A549 (cell line): ENCODE measurements at regions not wholly inside any gene's neighbourhood (a gene's known extent, or its start where the extent isn't known, plus 50 kb on each side); places are given as distances from the start of the nearest gene placed in this dataset.

Source experiments
- ATAC-seq, 2 experiments: fragments of 200-7000 bp in 1 of 2; fragments of >200 bp in 1 of 2; cut with Nextera tagmentation in 1 of 2; cut with Tn5 transposase in 1 of 2; 3 replicates each; pipeline versions ENCODE4 v1.8.0 to v1.9.1; 2018 to 2020; ENCODE audit warnings: mild to moderate bottlenecking in 1 of 2, moderate library complexity in 1 of 2
- CTCF ChIA-PET: fragments of 300-600 bp; sonication (Branson Sonifier 250); formaldehyde crosslinking; extraction: SDS; loops from one replicate; lab custom pipeline; 2021; ENCODE audit warnings: antibody characterized with exemption, inconsistent platforms; lab: Yijun Ruan, JAX
- POLR2A ChIA-PET: fragments of 350-600 bp; formaldehyde crosslinking; extraction: SDS; loops from one replicate; lab custom pipeline; 2021; ENCODE audit warnings: antibody characterized with exemption, inconsistent platforms; lab: Yijun Ruan, JAX
- DNase-seq, 2 experiments: peaks; one replicate each; pipeline versions ENCODE4 v3.0.0 to v3.0.0-alpha.2; 2011 to 2016; ENCODE audit warnings: low read depth in 1 of 2, low spot score in 1 of 2
- FAIRE-seq: peaks from 2 replicates; lab custom pipeline; 2011; peaks lifted over from hg19 to GRCh38; lab: Jason Lieb, UNC
- H3K27ac ChIP-seq, 2 experiments: fragments of >200 bp; sonication (Bioruptor Twin); formaldehyde crosslinking; 3 replicates each; pipeline ENCODE4 v1.5.1; 2016 to 2017
- H3K4me1 ChIP-seq: fragments of >200 bp; sonication (Bioruptor Twin); formaldehyde crosslinking; 3 replicates; pipeline ENCODE4 v1.6.1; 2016
- H3K4me2 ChIP-seq: fragments of >200 bp; sonication (Bioruptor Twin); formaldehyde crosslinking; 3 replicates; pipeline ENCODE4 v1.6.1; 2016
- H3K4me3 ChIP-seq: fragments of >200 bp; sonication (Bioruptor Twin); formaldehyde crosslinking; 3 replicates; pipeline ENCODE4 v1.5.1; 2016
- H3K9me3 ChIP-seq: fragments of >200 bp; sonication (Bioruptor Twin); formaldehyde crosslinking; 3 replicates; pipeline ENCODE4 v1.6.1; 2016
- BCL3 ChIP-seq: fragments of >200 bp; sonication (Bioruptor Twin); formaldehyde crosslinking; IDR thresholded peaks from 3 replicates; pipeline ENCODE4 v1.6.1; 2016
- BHLHE40 ChIP-seq: IDR thresholded peaks from 2 replicates; pipeline ENCODE4 v1.6.1; 2012; ENCODE audit warnings: low read depth, low read length, inconsistent platforms
- CBX2 ChIP-seq: fragments of 200-600 bp; sonication (generic); IDR thresholded peaks from 2 replicates; pipeline ENCODE4 v1.6.1; 2016; ENCODE audit warnings: low read depth, mild to moderate bottlenecking, borderline replicate concordance
- CEBPB ChIP-seq, 2 experiments: fragments of >200 bp in 1 of 2; sonication (Bioruptor Twin) in 1 of 2; formaldehyde crosslinking in 1 of 2; IDR thresholded peaks; 2 replicates each; pipeline ENCODE4 v1.6.1; 2012 to 2016
- CHD2 ChIP-seq: fragments of 150-350 bp; IDR thresholded peaks from 2 replicates; pipeline ENCODE4 v1.6.1; 2014; ENCODE audit warnings: low read length; ENCODE audit not compliant: partially characterized antibody
- HDAC2 ChIP-seq: fragments of 200-600 bp; sonication (generic); IDR thresholded peaks from 2 replicates; pipeline ENCODE4 v1.6.1; 2016
- HEYL ChIP-seq: fragments of 250-450 bp; sonication (Bioruptor Pico); IDR thresholded peaks from 2 replicates; pipeline ENCODE4 v1.8.0; 2021; ENCODE audit warnings: mild to moderate bottlenecking, moderate library complexity
- HMGXB4 ChIP-seq: fragments of 250-450 bp; sonication (Bioruptor Pico); IDR thresholded peaks from 2 replicates; pipeline ENCODE4 v1.5.0; 2021; ENCODE audit warnings: mild to moderate bottlenecking, moderate library complexity, borderline replicate concordance
- MAFK ChIP-seq: fragments of 450-650 bp; IDR thresholded peaks from 2 replicates; pipeline ENCODE4 v1.6.1; 2014; ENCODE audit not compliant: partially characterized antibody
- MAZ ChIP-seq: fragments of 150-350 bp; IDR thresholded peaks from 2 replicates; pipeline ENCODE4 v1.6.1; 2014; ENCODE audit warnings: antibody characterized with exemption, low read depth, low read length, borderline replicate concordance
- NPAS2 ChIP-seq: fragments of 250-450 bp; sonication (Bioruptor Pico); IDR thresholded peaks from 2 replicates; pipeline ENCODE4 v1.8.0; 2022; ENCODE audit warnings: mild to moderate bottlenecking, moderate library complexity, borderline replicate concordance
- POLR2A ChIP-seq: IDR thresholded peaks from 2 replicates; pipeline ENCODE4 v1.6.1; 2012; ENCODE audit warnings: mild to moderate bottlenecking, low read length
- POLR2AphosphoS2 ChIP-seq: conservative IDR thresholded peaks from 2 replicates; pipeline ENCODE4 v1.6.1; 2012; ENCODE audit warnings: low read length, improper control_type of control experiment, inconsistent platforms
- RAD21 ChIP-seq, 2 experiments: fragments of >200 bp in 1 of 2; sonication (Bioruptor Twin) in 1 of 2; formaldehyde crosslinking in 1 of 2; IDR thresholded peaks in 1 of 2; conservative IDR thresholded peaks in 1 of 2; 2 replicates in 1 of 2; 3 replicates in 1 of 2; pipeline ENCODE4 v1.6.1; 2012 to 2018; ENCODE audit warnings: inconsistent platforms in 1 of 2
- RARB ChIP-seq: fragments of 250-450 bp; sonication (Bioruptor Pico); IDR thresholded peaks from 2 replicates; pipeline ENCODE4 v1.8.0; 2021; ENCODE audit warnings: mild to moderate bottlenecking, moderate library complexity
- RFX5 ChIP-seq: fragments of 450-650 bp; IDR thresholded peaks from 2 replicates; pipeline ENCODE4 v1.7.1; 2014; ENCODE audit warnings: antibody characterized with exemption, mild to moderate bottlenecking, moderate library complexity
- SMC3 ChIP-seq: fragments of >200 bp; sonication (Bioruptor Twin); formaldehyde crosslinking; IDR thresholded peaks from 3 replicates; pipeline ENCODE4 v1.6.1; 2018; ENCODE audit warnings: inconsistent platforms
- TFCP2L1 ChIP-seq: fragments of 250-450 bp; sonication (Bioruptor Pico); IDR thresholded peaks from 2 replicates; pipeline ENCODE4 v1.5.0; 2021; ENCODE audit warnings: mild to moderate bottlenecking
- TP53 ChIP-seq: fragments of 250-450 bp; sonication (Bioruptor Pico); IDR thresholded peaks from 2 replicates; pipeline ENCODE4 v1.5.0; 2021; ENCODE audit warnings: mild to moderate bottlenecking, moderate library complexity
- ZC3H11A ChIP-seq: fragments of 450-650 bp; IDR thresholded peaks from 2 replicates; pipeline ENCODE4 v1.6.1; 2014; ENCODE audit warnings: antibody characterized with exemption, mild to moderate bottlenecking
- ZSCAN20 ChIP-seq: fragments of 250-450 bp; sonication (Bioruptor Pico); IDR thresholded peaks from 2 replicates; pipeline ENCODE4 v1.8.0; 2022; ENCODE audit warnings: mild to moderate bottlenecking, moderate library complexity
- WGBS: methylation state at CpG from one replicate; pipeline ENCODE4 v1.1.6; 2017; ENCODE audit errors: missing lambda C conversion rate; 5-methylcytosine and 5-hydroxymethylcytosine counted together
- TF ChIP-seq, protein P1 (sequence below): fragments of 200-600 bp; sonication (generic); IDR thresholded peaks from 2 replicates; pipeline ENCODE4 v1.6.1; 2016; ENCODE audit warnings: antibody characterized with exemption, mild to moderate bottlenecking, moderate library complexity

- TF ChIP-seq NPAS2 (CRISPR knock-in tag) (no peak), CBX2 (no peak), HMGXB4 (CRISPR knock-in tag) (no peak), TP53 (CRISPR knock-in tag) (no peak)
These were observed 154.0 kb upstream of the TENT5D start (continued) for GRCh38 chrX:80266287-80266686.

DNA sequence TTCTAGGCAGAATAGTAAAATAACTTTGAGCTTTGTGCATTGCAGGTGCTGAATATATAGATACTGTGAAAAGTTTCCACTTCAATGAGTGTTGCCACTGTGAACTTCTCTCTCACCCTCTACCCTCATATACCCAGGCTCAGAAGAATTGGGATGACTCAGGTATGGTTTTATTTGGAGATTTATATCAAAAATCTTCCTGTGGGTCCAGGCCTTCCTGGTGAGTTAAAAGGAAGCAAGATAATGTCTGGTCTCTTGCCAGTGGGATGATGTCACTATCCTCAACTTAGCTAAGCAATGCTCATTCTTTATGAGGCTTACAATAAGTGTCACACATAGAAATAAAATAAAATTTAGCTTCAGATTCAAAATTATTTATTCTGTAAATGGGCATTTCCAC lies 153.3 kb upstream of the TENT5D start:
- Histone ChIP-seq H3K4me2 (no peak overlapping the region), H3K4me3 (no peak overlapping the region), H3K4me1 (0 out of 3 replicates have a peak, but pooled peaks cover 3% of the 10 kb centered on the region), H3K9me3 (no peaks in the 10 kb centered on the region), H3K27ac (no peak overlapping the region)
- ChIA-PET CTCF (no interaction called here), POLR2A (no interaction called here)
- no peak for TF ChIP-seq SMC3
- ATAC-seq: no peak
- FAIRE-seq: no peak
- DNase-seq: no peak

- no peak for TF ChIP-seq RFX5
- no peak for TF ChIP-seq BHLHE40
- TF ChIP-seq POLR2A: no peak
- no peak for TF ChIP-seq HDAC2
- TF ChIP-seq MAFK: no peak
- no peak for TF ChIP-seq RARB (CRISPR knock-in tag)
- no peak for TF ChIP-seq HEYL (CRISPR knock-in tag)
- no peak for TF ChIP-seq CHD2
- no peak for TF ChIP-seq CEBPB (IDR thresholded peaks at IDR 0.05)
- no peak for TF ChIP-seq BCL3
- no peak for TF ChIP-seq MAZ
- TF ChIP-seq TFCP2L1 (CRISPR knock-in tag): no peak
- TF ChIP-seq, protein P1, sequence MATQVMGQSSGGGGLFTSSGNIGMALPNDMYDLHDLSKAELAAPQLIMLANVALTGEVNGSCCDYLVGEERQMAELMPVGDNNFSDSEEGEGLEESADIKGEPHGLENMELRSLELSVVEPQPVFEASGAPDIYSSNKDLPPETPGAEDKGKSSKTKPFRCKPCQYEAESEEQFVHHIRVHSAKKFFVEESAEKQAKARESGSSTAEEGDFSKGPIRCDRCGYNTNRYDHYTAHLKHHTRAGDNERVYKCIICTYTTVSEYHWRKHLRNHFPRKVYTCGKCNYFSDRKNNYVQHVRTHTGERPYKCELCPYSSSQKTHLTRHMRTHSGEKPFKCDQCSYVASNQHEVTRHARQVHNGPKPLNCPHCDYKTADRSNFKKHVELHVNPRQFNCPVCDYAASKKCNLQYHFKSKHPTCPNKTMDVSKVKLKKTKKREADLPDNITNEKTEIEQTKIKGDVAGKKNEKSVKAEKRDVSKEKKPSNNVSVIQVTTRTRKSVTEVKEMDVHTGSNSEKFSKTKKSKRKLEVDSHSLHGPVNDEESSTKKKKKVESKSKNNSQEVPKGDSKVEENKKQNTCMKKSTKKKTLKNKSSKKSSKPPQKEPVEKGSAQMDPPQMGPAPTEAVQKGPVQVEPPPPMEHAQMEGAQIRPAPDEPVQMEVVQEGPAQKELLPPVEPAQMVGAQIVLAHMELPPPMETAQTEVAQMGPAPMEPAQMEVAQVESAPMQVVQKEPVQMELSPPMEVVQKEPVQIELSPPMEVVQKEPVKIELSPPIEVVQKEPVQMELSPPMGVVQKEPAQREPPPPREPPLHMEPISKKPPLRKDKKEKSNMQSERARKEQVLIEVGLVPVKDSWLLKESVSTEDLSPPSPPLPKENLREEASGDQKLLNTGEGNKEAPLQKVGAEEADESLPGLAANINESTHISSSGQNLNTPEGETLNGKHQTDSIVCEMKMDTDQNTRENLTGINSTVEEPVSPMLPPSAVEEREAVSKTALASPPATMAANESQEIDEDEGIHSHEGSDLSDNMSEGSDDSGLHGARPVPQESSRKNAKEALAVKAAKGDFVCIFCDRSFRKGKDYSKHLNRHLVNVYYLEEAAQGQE: no peak
- TF ChIP-seq ZSCAN20: no peak
- TF ChIP-seq POLR2AphosphoS2: no peak
- TF ChIP-seq RAD21 (conservative IDR thresholded peaks at IDR 0.05 in 1 of 2, IDR thresholded peaks at IDR 0.05 in 1 of 2): no peak
- no peak for TF ChIP-seq ZC3H11A
- no peak for TF ChIP-seq NPAS2 (CRISPR knock-in tag)
- DNase-seq (no peak), ATAC-seq (no peak), FAIRE-seq (peak; percentile 7)
- 0 out of 3 replicates have a peak, but pooled peaks cover 3% of the 10 kb centered on the region for H3K4me1 ChIP-seq
- H3K4me2 ChIP-seq: no peak overlapping the region
- H3K9me3 ChIP-seq: no peaks in the 10 kb centered on the region
- ChIA-PET POLR2A (no interaction called here), CTCF (interaction anchor here (1.4 kb wide), 1 partner anchor 15 kb away, joined by 3 read pairs; no protein-coding TSS in a partner anchor)
- 71% methylated on average over 1 of the region's 1 CpG for WGBS
- H3K4me3 ChIP-seq: no peak overlapping the region
- H3K27ac ChIP-seq: no peak overlapping the region
These were observed 152.5 kb upstream of the TENT5D start for GRCh38 chrX:80267790-80268189.
